A549 (cell line): ENCODE measurements at regions not wholly inside any gene's neighbourhood (a gene's known extent, or its start where the extent isn't known, plus 50 kb on each side); places are given as distances from the start of the nearest gene placed in this dataset.

Source experiments
- ATAC-seq, 2 experiments: fragments of 200-7000 bp in 1 of 2; fragments of >200 bp in 1 of 2; cut with Nextera tagmentation in 1 of 2; cut with Tn5 transposase in 1 of 2; 3 replicates each; pipeline versions ENCODE4 v1.8.0 to v1.9.1; 2018 to 2020; ENCODE audit warnings: mild to moderate bottlenecking in 1 of 2, moderate library complexity in 1 of 2
- CTCF ChIA-PET: fragments of 300-600 bp; sonication (Branson Sonifier 250); formaldehyde crosslinking; extraction: SDS; loops from one replicate; lab custom pipeline; 2021; ENCODE audit warnings: antibody characterized with exemption, inconsistent platforms; lab: Yijun Ruan, JAX
- POLR2A ChIA-PET: fragments of 350-600 bp; formaldehyde crosslinking; extraction: SDS; loops from one replicate; lab custom pipeline; 2021; ENCODE audit warnings: antibody characterized with exemption, inconsistent platforms; lab: Yijun Ruan, JAX
- DNase-seq, 2 experiments: peaks; one replicate each; pipeline versions ENCODE4 v3.0.0 to v3.0.0-alpha.2; 2011 to 2016; ENCODE audit warnings: low read depth in 1 of 2, low spot score in 1 of 2
- FAIRE-seq: peaks from 2 replicates; lab custom pipeline; 2011; peaks lifted over from hg19 to GRCh38; lab: Jason Lieb, UNC
- H3K27ac ChIP-seq, 2 experiments: fragments of >200 bp; sonication (Bioruptor Twin); formaldehyde crosslinking; 3 replicates each; pipeline ENCODE4 v1.5.1; 2016 to 2017
- H3K4me1 ChIP-seq: fragments of >200 bp; sonication (Bioruptor Twin); formaldehyde crosslinking; 3 replicates; pipeline ENCODE4 v1.6.1; 2016
- H3K4me2 ChIP-seq: fragments of >200 bp; sonication (Bioruptor Twin); formaldehyde crosslinking; 3 replicates; pipeline ENCODE4 v1.6.1; 2016
- H3K4me3 ChIP-seq: fragments of >200 bp; sonication (Bioruptor Twin); formaldehyde crosslinking; 3 replicates; pipeline ENCODE4 v1.5.1; 2016
- H3K9me3 ChIP-seq: fragments of >200 bp; sonication (Bioruptor Twin); formaldehyde crosslinking; 3 replicates; pipeline ENCODE4 v1.6.1; 2016
- BHLHE40 ChIP-seq: IDR thresholded peaks from 2 replicates; pipeline ENCODE4 v1.6.1; 2012; ENCODE audit warnings: low read depth, low read length, inconsistent platforms
- EHMT2 ChIP-seq: fragments of 200-600 bp; sonication (generic); IDR thresholded peaks from 2 replicates; pipeline ENCODE4 v1.6.1; 2016; ENCODE audit warnings: antibody characterized with exemption, low read depth, mild to moderate bottlenecking, moderate library complexity
- FOSL2 ChIP-seq, 2 experiments: fragments of 450-650 bp in 1 of 2; fragments of >200 bp in 1 of 2; sonication (Bioruptor Twin) in 1 of 2; formaldehyde crosslinking; IDR thresholded peaks; 2 replicates each; pipeline versions ENCODE4 v1.5.0 to v1.6.1; 2016 to 2020; ENCODE audit warnings: mild to moderate bottlenecking in 1 of 2, moderate library complexity in 1 of 2
- FOXS1 ChIP-seq: fragments of 250-450 bp; sonication (Bioruptor Pico); IDR thresholded peaks from 2 replicates; pipeline ENCODE4 v1.5.0; 2020; ENCODE audit warnings: mild to moderate bottlenecking, moderate library complexity
- HDAC2 ChIP-seq: fragments of 200-600 bp; sonication (generic); IDR thresholded peaks from 2 replicates; pipeline ENCODE4 v1.6.1; 2016
- KDM1A ChIP-seq: fragments of 200-600 bp; sonication (generic); IDR thresholded peaks from 2 replicates; pipeline ENCODE4 v1.6.1; 2016; ENCODE audit warnings: low read depth, mild to moderate bottlenecking
- KDM5A ChIP-seq: fragments of 200-600 bp; sonication (generic); IDR thresholded peaks from 2 replicates; pipeline ENCODE4 v1.6.1; 2016; ENCODE audit warnings: antibody characterized with exemption, mild to moderate bottlenecking
- MAFK ChIP-seq: fragments of 450-650 bp; IDR thresholded peaks from 2 replicates; pipeline ENCODE4 v1.6.1; 2014; ENCODE audit not compliant: partially characterized antibody
- MAZ ChIP-seq: fragments of 150-350 bp; IDR thresholded peaks from 2 replicates; pipeline ENCODE4 v1.6.1; 2014; ENCODE audit warnings: antibody characterized with exemption, low read depth, low read length, borderline replicate concordance
- NFE2L2 ChIP-seq: fragments of 150-350 bp; conservative IDR thresholded peaks from 2 replicates; pipeline ENCODE4 v1.6.1; 2014; ENCODE audit warnings: low read length
- NPAS2 ChIP-seq: fragments of 250-450 bp; sonication (Bioruptor Pico); IDR thresholded peaks from 2 replicates; pipeline ENCODE4 v1.8.0; 2022; ENCODE audit warnings: mild to moderate bottlenecking, moderate library complexity, borderline replicate concordance
- NR3C1 ChIP-seq: fragments of >200 bp; sonication (Bioruptor Twin); formaldehyde crosslinking; IDR thresholded peaks from 3 replicates; pipeline ENCODE4 v1.6.1; 2017
- POLR2A ChIP-seq: IDR thresholded peaks from 2 replicates; pipeline ENCODE4 v1.6.1; 2012; ENCODE audit warnings: mild to moderate bottlenecking, low read length
- POLR2AphosphoS2 ChIP-seq: conservative IDR thresholded peaks from 2 replicates; pipeline ENCODE4 v1.6.1; 2012; ENCODE audit warnings: low read length, improper control_type of control experiment, inconsistent platforms
- RFX5 ChIP-seq: fragments of 450-650 bp; IDR thresholded peaks from 2 replicates; pipeline ENCODE4 v1.7.1; 2014; ENCODE audit warnings: antibody characterized with exemption, mild to moderate bottlenecking, moderate library complexity
- RNF2 ChIP-seq: fragments of 200-600 bp; sonication (generic); IDR thresholded peaks from 2 replicates; pipeline ENCODE4 v1.6.1; 2016; ENCODE audit warnings: low read depth, mild to moderate bottlenecking, antibody characterized with exemption, moderate library complexity, borderline replicate concordance
- SREBF2 ChIP-seq: fragments of 450-650 bp; IDR thresholded peaks from 2 replicates; pipeline ENCODE4 v1.6.1; 2014; ENCODE audit warnings: mild to moderate bottlenecking, moderate library complexity
- ZSCAN20 ChIP-seq: fragments of 250-450 bp; sonication (Bioruptor Pico); IDR thresholded peaks from 2 replicates; pipeline ENCODE4 v1.8.0; 2022; ENCODE audit warnings: mild to moderate bottlenecking, moderate library complexity
- WGBS: methylation state at CpG from one replicate; pipeline ENCODE4 v1.1.6; 2017; ENCODE audit errors: missing lambda C conversion rate; 5-methylcytosine and 5-hydroxymethylcytosine counted together
- TF ChIP-seq, protein P1 (sequence below): IDR thresholded peaks from 2 replicates; pipeline ENCODE4 v1.6.1; 2012
- TF ChIP-seq, protein P2 (sequence below): fragments of 150-350 bp; IDR thresholded peaks from 2 replicates; pipeline ENCODE4 v1.6.1; 2014; ENCODE audit warnings: low read depth, mild to moderate bottlenecking, low read length
- TF ChIP-seq, protein P3 (sequence below): fragments of 200-600 bp; sonication (generic); IDR thresholded peaks from 2 replicates; pipeline ENCODE4 v1.6.1; 2016; ENCODE audit warnings: antibody characterized with exemption, mild to moderate bottlenecking, moderate library complexity
- TF ChIP-seq, protein P4 (sequence below): fragments of 450-650 bp; IDR thresholded peaks from 2 replicates; pipeline ENCODE4 v1.6.1; 2014; ENCODE audit warnings: antibody characterized with exemption

DNA sequence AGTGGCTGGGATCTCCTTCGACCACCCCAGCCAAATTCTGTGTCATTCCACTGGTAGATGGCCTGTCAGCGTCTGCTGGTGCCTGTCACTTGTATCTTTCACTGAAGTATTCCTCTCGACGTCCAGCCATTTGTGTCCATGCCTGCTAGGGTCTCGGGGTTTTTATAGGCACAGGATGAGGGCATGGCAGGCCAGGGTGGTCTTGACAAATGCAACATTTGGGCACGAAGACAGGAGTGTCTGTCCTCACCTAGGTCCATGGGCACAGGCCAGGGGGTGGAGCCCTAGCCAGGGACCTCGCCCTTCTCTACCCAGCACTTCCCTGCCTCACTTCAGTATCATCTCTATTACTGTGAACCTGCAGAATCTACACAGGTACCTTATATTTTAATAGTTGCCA lies 2223.9 kb upstream of the ACO1 start:
- no peak for ATAC-seq

DNA sequence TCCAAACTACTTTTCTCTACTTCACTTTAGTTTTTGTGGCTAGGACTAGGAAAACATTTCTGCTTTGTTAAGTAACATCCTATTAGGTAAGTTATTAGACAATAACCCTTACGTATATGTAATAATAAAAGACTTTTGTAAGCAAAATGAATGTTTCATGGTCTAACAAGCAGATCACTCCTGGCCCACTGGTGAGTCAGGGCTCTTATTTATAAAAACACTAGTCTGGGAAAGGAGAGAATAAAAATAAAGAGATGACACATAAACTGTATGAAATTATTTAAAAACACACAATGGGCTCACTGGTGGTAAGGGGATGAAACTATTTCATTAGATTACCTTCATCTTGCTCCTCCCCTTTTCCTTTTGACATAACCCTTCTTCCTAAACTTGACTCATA lies 2212.2 kb upstream of the ACO1 start:
- CTCF ChIA-PET: no interaction called here
- 21% methylated on average over 1 of the region's 1 CpG for WGBS
- ATAC-seq (no peak), DNase-seq (no peak), FAIRE-seq (no peak)
- no peak overlapping the region for H3K4me2 ChIP-seq
- no peaks in the 10 kb centered on the region for H3K9me3 ChIP-seq
- no peak overlapping the region for H3K4me3 ChIP-seq
- POLR2A ChIA-PET: no interaction called here
- no peak for TF ChIP-seq NFE2L2
- TF ChIP-seq POLR2A: no peak
- TF ChIP-seq, protein P1, sequence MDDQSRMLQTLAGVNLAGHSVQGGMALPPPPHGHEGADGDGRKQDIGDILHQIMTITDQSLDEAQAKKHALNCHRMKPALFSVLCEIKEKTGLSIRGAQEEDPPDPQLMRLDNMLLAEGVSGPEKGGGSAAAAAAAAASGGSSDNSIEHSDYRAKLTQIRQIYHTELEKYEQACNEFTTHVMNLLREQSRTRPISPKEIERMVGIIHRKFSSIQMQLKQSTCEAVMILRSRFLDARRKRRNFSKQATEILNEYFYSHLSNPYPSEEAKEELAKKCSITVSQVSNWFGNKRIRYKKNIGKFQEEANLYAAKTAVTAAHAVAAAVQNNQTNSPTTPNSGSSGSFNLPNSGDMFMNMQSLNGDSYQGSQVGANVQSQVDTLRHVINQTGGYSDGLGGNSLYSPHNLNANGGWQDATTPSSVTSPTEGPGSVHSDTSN: no peak
- TF ChIP-seq NPAS2 (CRISPR knock-in tag): no peak
- no peak for TF ChIP-seq FOSL2 (IDR thresholded peaks at IDR 0.05)
- no peak for TF ChIP-seq FOSL2 (CRISPR knock-in tag; IDR thresholded peaks at IDR 0.05)
- TF ChIP-seq MAZ: no peak
- TF ChIP-seq, protein P2, sequence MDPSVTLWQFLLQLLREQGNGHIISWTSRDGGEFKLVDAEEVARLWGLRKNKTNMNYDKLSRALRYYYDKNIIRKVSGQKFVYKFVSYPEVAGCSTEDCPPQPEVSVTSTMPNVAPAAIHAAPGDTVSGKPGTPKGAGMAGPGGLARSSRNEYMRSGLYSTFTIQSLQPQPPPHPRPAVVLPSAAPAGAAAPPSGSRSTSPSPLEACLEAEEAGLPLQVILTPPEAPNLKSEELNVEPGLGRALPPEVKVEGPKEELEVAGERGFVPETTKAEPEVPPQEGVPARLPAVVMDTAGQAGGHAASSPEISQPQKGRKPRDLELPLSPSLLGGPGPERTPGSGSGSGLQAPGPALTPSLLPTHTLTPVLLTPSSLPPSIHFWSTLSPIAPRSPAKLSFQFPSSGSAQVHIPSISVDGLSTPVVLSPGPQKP: no peak
- TF ChIP-seq NR3C1: no peak
- TF ChIP-seq FOXS1 (CRISPR knock-in tag): no peak
- no peak for TF ChIP-seq BHLHE40
- no peak for TF ChIP-seq HDAC2
- TF ChIP-seq ZSCAN20 (CRISPR knock-in tag): no peak
- TF ChIP-seq, protein P3, sequence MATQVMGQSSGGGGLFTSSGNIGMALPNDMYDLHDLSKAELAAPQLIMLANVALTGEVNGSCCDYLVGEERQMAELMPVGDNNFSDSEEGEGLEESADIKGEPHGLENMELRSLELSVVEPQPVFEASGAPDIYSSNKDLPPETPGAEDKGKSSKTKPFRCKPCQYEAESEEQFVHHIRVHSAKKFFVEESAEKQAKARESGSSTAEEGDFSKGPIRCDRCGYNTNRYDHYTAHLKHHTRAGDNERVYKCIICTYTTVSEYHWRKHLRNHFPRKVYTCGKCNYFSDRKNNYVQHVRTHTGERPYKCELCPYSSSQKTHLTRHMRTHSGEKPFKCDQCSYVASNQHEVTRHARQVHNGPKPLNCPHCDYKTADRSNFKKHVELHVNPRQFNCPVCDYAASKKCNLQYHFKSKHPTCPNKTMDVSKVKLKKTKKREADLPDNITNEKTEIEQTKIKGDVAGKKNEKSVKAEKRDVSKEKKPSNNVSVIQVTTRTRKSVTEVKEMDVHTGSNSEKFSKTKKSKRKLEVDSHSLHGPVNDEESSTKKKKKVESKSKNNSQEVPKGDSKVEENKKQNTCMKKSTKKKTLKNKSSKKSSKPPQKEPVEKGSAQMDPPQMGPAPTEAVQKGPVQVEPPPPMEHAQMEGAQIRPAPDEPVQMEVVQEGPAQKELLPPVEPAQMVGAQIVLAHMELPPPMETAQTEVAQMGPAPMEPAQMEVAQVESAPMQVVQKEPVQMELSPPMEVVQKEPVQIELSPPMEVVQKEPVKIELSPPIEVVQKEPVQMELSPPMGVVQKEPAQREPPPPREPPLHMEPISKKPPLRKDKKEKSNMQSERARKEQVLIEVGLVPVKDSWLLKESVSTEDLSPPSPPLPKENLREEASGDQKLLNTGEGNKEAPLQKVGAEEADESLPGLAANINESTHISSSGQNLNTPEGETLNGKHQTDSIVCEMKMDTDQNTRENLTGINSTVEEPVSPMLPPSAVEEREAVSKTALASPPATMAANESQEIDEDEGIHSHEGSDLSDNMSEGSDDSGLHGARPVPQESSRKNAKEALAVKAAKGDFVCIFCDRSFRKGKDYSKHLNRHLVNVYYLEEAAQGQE: no peak
- no peak for TF ChIP-seq SREBF2
- TF ChIP-seq KDM5A: no peak
- no peaks in the 10 kb centered on the region for H3K4me1 ChIP-seq
- H3K27ac ChIP-seq: no peak overlapping the region

More for the DNA sequence above, 2223.9 kb upstream of the ACO1 start:
- no peak for TF ChIP-seq ZSCAN20 (CRISPR knock-in tag)
- TF ChIP-seq RFX5: no peak
- no peak for TF ChIP-seq KDM1A
- TF ChIP-seq, protein P2: no peak
- TF ChIP-seq FOXS1 (CRISPR knock-in tag): no peak
- TF ChIP-seq, protein P4, sequence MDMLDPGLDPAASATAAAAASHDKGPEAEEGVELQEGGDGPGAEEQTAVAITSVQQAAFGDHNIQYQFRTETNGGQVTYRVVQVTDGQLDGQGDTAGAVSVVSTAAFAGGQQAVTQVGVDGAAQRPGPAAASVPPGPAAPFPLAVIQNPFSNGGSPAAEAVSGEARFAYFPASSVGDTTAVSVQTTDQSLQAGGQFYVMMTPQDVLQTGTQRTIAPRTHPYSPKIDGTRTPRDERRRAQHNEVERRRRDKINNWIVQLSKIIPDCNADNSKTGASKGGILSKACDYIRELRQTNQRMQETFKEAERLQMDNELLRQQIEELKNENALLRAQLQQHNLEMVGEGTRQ: no peak
- TF ChIP-seq POLR2AphosphoS2: no peak
- TF ChIP-seq HDAC2: no peak
- TF ChIP-seq SREBF2: no peak
- no peak for TF ChIP-seq RNF2
- no peak for TF ChIP-seq EHMT2
- no peak for TF ChIP-seq MAFK
- TF ChIP-seq, all 56 proteins: peak for 0
- ChIA-PET POLR2A (no interaction called here), CTCF (no interaction called here)
- no peak overlapping the region for H3K4me2 ChIP-seq
- H3K4me3 ChIP-seq: no peak overlapping the region
- no peaks in the 10 kb centered on the region for H3K9me3 ChIP-seq
- no peak overlapping the region for H3K27ac ChIP-seq
- FAIRE-seq (no peak), DNase-seq (no peak)
- 6% methylated on average over 7 of the region's 7 CpGs for WGBS
- H3K4me1 ChIP-seq: no peaks in the 10 kb centered on the region
